ENCODE measurements at regions not wholly inside any gene's neighbourhood (a gene's known extent, or its start where the extent isn't known, plus 50 kb on each side); places are given as distances from the start of the nearest gene placed in this dataset.

- in situ Hi-C loops (cut with MboI; ENCODE audit: low sequenced_read_pairs) (no loop called here), dilution Hi-C loops (cut with HindIII; ENCODE audit: low sequenced_read_pairs, unreplicated experiment) (no loop called here), intact Hi-C loops (cut with micrococcal nuclease) (no loop called here)
- H4K5ac ChIP-seq (ENCODE audit: low read depth, low read length), result no peak overlapping the region
- ChIA-PET CTCF (no interaction called here), POLR2A (ENCODE audit: unreplicated experiment) (no interaction called here)
- no peaks in the 10 kb centered on the region for H4K20me1 ChIP-seq (ENCODE audit: insufficient read depth, low read length)
- WGBS, 2 experiments (ENCODE audit: extremely low coverage in 2 of 2, insufficient read length in 1 of 2), result no CpG with 5 or more reads among the region's 8 CpGs
- no peak overlapping the region for H2BK5ac ChIP-seq (ENCODE audit: low read depth, low read length, poor library complexity, severe bottlenecking)
- no peak overlapping the region for H3K23ac ChIP-seq (ENCODE audit: low read depth, low read length)
- H3K9me1 ChIP-seq (ENCODE audit: insufficient read depth, low read length), result no peaks in the 10 kb centered on the region
- BruUV-seq (replicated peaks), result no TSS peak
- H3K27me3 ChIP-seq (ENCODE audit: control insufficient read depth, insufficient read depth, low read length), result no peaks in the 10 kb centered on the region
- H3K4ac ChIP-seq (ENCODE audit: low read depth, low read length), result no peak overlapping the region
- no peak overlapping the region for H3K56ac ChIP-seq (ENCODE audit: extremely low read depth, insufficient read depth, low read length)
- TF ChIP-seq RAD21 (IDR thresholded peaks at IDR 0.05; ENCODE audit: low read length) (no peak), RFX5 (IDR thresholded peaks at IDR 0.05; ENCODE audit: low read depth, low read length) (no peak), CTCF (conservative IDR thresholded peaks at IDR 0.05; ENCODE audit: low read depth, low read length) (no peak), CEBPB (IDR thresholded peaks at IDR 0.05; ENCODE audit: low read depth, low read length) (no peak), FOS (IDR thresholded peaks at IDR 0.05; ENCODE audit: low read depth, low read length) (no peak), MAZ (IDR thresholded peaks at IDR 0.05; ENCODE audit: borderline replicate concordance, low read depth, low read length) (no peak), BHLHE40 (IDR thresholded peaks at IDR 0.05; ENCODE audit: low read depth, low read length) (no peak), MXI1 (IDR thresholded peaks at IDR 0.05; ENCODE audit: borderline replicate concordance, low read depth, low read length) (no peak), SMC3 (IDR thresholded peaks at IDR 0.05; ENCODE audit: low read depth, low read length) (no peak), CHD1 (IDR thresholded peaks at IDR 0.05; ENCODE audit: low read depth, low read length) (no peak), MAFK (IDR thresholded peaks at IDR 0.05; ENCODE audit: low read depth, low read length) (no peak)
- no peak overlapping the region for H3K18ac ChIP-seq (ENCODE audit: low read depth, low read length)
- H4K8ac ChIP-seq (ENCODE audit: low read depth in 2 of 2, low read length in 2 of 2), result no peak overlapping the region
- no peak overlapping the region for H2AFZ ChIP-seq (replicated peaks; ENCODE audit: low read length, poor library complexity)
- H3K14ac ChIP-seq (replicated peaks; ENCODE audit: low read depth, low read length), result no peak overlapping the region
- DNase-seq (no peak), ATAC-seq (ENCODE audit: low read depth) (no peak)
- no peaks in the 10 kb centered on the region for H3K79me1 ChIP-seq (ENCODE audit: low read depth in 1 of 2, low read length in 2 of 2)
- H3K36me3 ChIP-seq (ENCODE audit: control insufficient read depth, insufficient read depth, low read length), result no peaks in the 10 kb centered on the region
- no peak overlapping the region for H2AK9ac ChIP-seq (replicated peaks; ENCODE audit: low read depth, low read length, poor library complexity)
- no peaks in the 10 kb centered on the region for H3K4me1 ChIP-seq (ENCODE audit: control insufficient read depth, insufficient read depth, low read length)
- H2BK15ac ChIP-seq (ENCODE audit: low read depth, low read length), result no peak overlapping the region
- H3K9ac ChIP-seq (ENCODE audit: low read depth, low read length), result no peak overlapping the region
- H3K9me3 ChIP-seq (ENCODE audit: control insufficient read depth, insufficient read depth, low read length), result peaks cover 2% of the 10 kb centered on the region
- no peak overlapping the region for H2AK5ac ChIP-seq (ENCODE audit: low read depth, low read length)
- H2BK20ac ChIP-seq (ENCODE audit: low read depth, low read length), result no peak overlapping the region
- no peak overlapping the region for H4K91ac ChIP-seq (ENCODE audit: insufficient read depth, low read depth, low read length)
- H3K4me3 ChIP-seq (ENCODE audit: insufficient read depth, low read depth, low read length), result no peak overlapping the region
- H2BK120ac ChIP-seq (ENCODE audit: low read depth, low read length), result no peak overlapping the region
- H3K4me2 ChIP-seq (ENCODE audit: low read depth, low read length), result no peak overlapping the region
- H3K27ac ChIP-seq (ENCODE audit: insufficient read depth, low read length), result no peak overlapping the region
Observed at GRCh38 chr13:22690756-22691155, 490.0 kb upstream of the SGCG start.
